K562 (cell line): ENCODE measurements at regions not wholly inside any gene's neighbourhood (a gene's known extent, or its start where the extent isn't known, plus 50 kb on each side); places are given as distances from the start of the nearest gene placed in this dataset.
"Not testable (repeated sequence)": the region's sequence is repeated elsewhere in the genome, so short reads cannot be mapped to it uniquely, and the experiment has no call there.

Source experiments
- ATAC-seq: fragments of 200-7000 bp; cut with Tn5 transposase; 3 replicates; pipeline ENCODE4 v1.9.1; 2020; ENCODE audit warnings: moderate library complexity
- BruUV-seq: library from RNA; stranded (reverse); fragments of 400-500 nt; replicated peaks from 2 replicates; lab custom pipeline; 2021; lab: Mats Ljungman, UMichigan
- CTCF ChIA-PET: fragments of 300-600 bp; formaldehyde crosslinking; extraction: SDS; loops from one replicate; lab custom pipeline; 2021; ENCODE audit warnings: low intra/inter-chr PET ratio; lab: Yijun Ruan, JAX
- POLR2A ChIA-PET: fragments of 300-600, 350-650 bp; sonication (Branson Sonifier 250); formaldehyde crosslinking; extraction: SDS; loops from one replicate; lab custom pipeline; 2021; ENCODE audit warnings: antibody characterized with exemption, inconsistent platforms; lab: Yijun Ruan, JAX
- DNase-seq, 4 experiments: peaks; one replicate each; pipeline versions ENCODE4 v3.0.0 to v3.0.0-alpha.2; 2011 to 2018; ENCODE audit warnings: low spot score in 3 of 4, mixed read lengths in 3 of 4; ENCODE audit errors: extremely low read depth in 1 of 4
- FAIRE-seq: peaks from 2 replicates; lab custom pipeline; 2011; peaks lifted over from hg19 to GRCh38; lab: Jason Lieb, UNC
- H2AFZ ChIP-seq: 2 replicates; pipeline ENCODE4 v1.6.0; 2011; ENCODE audit warnings: low read depth, low read length, control low read depth, inconsistent platforms
- H3K27ac ChIP-seq: fragments of 200-600 bp; 3 replicates; pipeline ENCODE4 v1.8.0; 2011; ENCODE audit warnings: low read depth, mild to moderate bottlenecking, control low read depth, inconsistent platforms, low read length, moderate library complexity, mixed read lengths; ENCODE audit errors: extremely low read depth
- H3K27me3 ChIP-seq, 2 experiments: fragments of 300-600 bp in 1 of 2; 2 replicates in 1 of 2; 3 replicates in 1 of 2; pipeline versions ENCODE4 v1.6.0 to v1.8.0; 2011; ENCODE audit warnings: inconsistent platforms in 2 of 2, low read length in 2 of 2, mild to moderate bottlenecking in 1 of 2, mixed read lengths in 1 of 2, moderate library complexity in 1 of 2; ENCODE audit not compliant: control insufficient read depth in 2 of 2, insufficient read depth in 2 of 2
- H3K36me3 ChIP-seq: fragments of 300-600 bp; 3 replicates; pipeline ENCODE4 v1.8.0; 2011; ENCODE audit warnings: mild to moderate bottlenecking, low read length, inconsistent platforms; ENCODE audit not compliant: control insufficient read depth, insufficient read depth
- H3K4me1 ChIP-seq, 2 experiments: fragments of 200-600 bp in 1 of 2; replicated peaks in 1 of 2; 2 replicates in 1 of 2; 3 replicates in 1 of 2; pipeline versions ENCODE4 v1.5.1 to v1.8.0; 2011; ENCODE audit warnings: inconsistent platforms in 2 of 2, low read length in 2 of 2, mild to moderate bottlenecking in 1 of 2, mixed read lengths in 1 of 2, moderate library complexity in 1 of 2; ENCODE audit not compliant: control insufficient read depth in 2 of 2, insufficient read depth in 2 of 2
- H3K4me2 ChIP-seq: 2 replicates; pipeline ENCODE4 v1.6.1; 2011; ENCODE audit warnings: low read length, control low read depth, inconsistent platforms, mixed read lengths; ENCODE audit not compliant: insufficient read depth
- H3K4me3 ChIP-seq: fragments of 200-600 bp; sonication (generic), shearing (Covaris generic); 2 replicates; pipeline ENCODE4 v1.5.1; 2016; ENCODE audit warnings: control low read depth, inconsistent platforms
- H3K79me2 ChIP-seq: fragments of 200-600 bp; 3 replicates; pipeline ENCODE4 v1.8.0; 2011; ENCODE audit warnings: low read length, inconsistent platforms; ENCODE audit not compliant: control insufficient read depth, insufficient read depth
- H3K9ac ChIP-seq, 2 experiments: 2 replicates each; pipeline versions ENCODE4 v1.6.0 to v1.6.1; 2011; ENCODE audit warnings: low read depth in 2 of 2, low read length in 2 of 2, control low read depth in 1 of 2, inconsistent platforms in 1 of 2, mild to moderate bottlenecking in 1 of 2, mixed read lengths in 1 of 2; ENCODE audit not compliant: insufficient read depth in 1 of 2
- H3K9me1 ChIP-seq: one replicate; pipeline ENCODE4 v1.6.0; 2011; ENCODE audit warnings: inconsistent platforms, mild to moderate bottlenecking, low read length, moderate library complexity; ENCODE audit not compliant: control insufficient read depth, insufficient read depth
- H3K9me3 ChIP-seq: replicated peaks from 2 replicates; pipeline ENCODE4 v1.5.1; 2011; ENCODE audit warnings: low read depth, low read length, inconsistent platforms; ENCODE audit not compliant: control insufficient read depth, insufficient read depth
- H4K20me1 ChIP-seq: replicated peaks from 2 replicates; pipeline ENCODE4 v1.6.1; 2011; ENCODE audit warnings: low read length, inconsistent platforms, mixed read lengths; ENCODE audit not compliant: control insufficient read depth, insufficient read depth
- CC2D1A ChIP-seq: fragments of 450-650 bp; IDR thresholded peaks from 2 replicates; pipeline ENCODE4 v1.6.1; 2017; ENCODE audit warnings: mild to moderate bottlenecking
- KAT8 ChIP-seq: fragments of 450-650 bp; IDR thresholded peaks from 2 replicates; pipeline ENCODE4 v1.6.1; 2016; ENCODE audit warnings: low read depth, mild to moderate bottlenecking
- RAD21 ChIP-seq, 2 experiments: fragments of 250-450 bp in 1 of 2; fragments of 450-650 bp in 1 of 2; sonication (Bioruptor Pico) in 1 of 2; formaldehyde crosslinking in 1 of 2; IDR thresholded peaks in 1 of 2; conservative IDR thresholded peaks in 1 of 2; 2 replicates each; pipeline versions ENCODE4 v1.4.0 to v1.8.0; 2020 to 2022; ENCODE audit warnings: mild to moderate bottlenecking in 2 of 2, moderate library complexity in 1 of 2
- RBBP5 ChIP-seq: fragments of 200-600 bp; sonication (generic); IDR thresholded peaks from 2 replicates; pipeline ENCODE4 v1.6.1; 2012; ENCODE audit warnings: borderline replicate concordance, mild to moderate bottlenecking, low read length, control low read depth, inconsistent platforms; ENCODE audit not compliant: insufficient read depth, poor library complexity, severe bottlenecking
- SMARCC2 ChIP-seq: fragments of 450-650 bp; IDR thresholded peaks from 2 replicates; pipeline ENCODE4 v1.6.1; 2017; ENCODE audit warnings: antibody characterized with exemption, moderate library complexity, mild to moderate bottlenecking, low read depth
- WGBS: fragments of 100-300 bp; shearing (Covaris generic); methylation state at CpG from one replicate; pipeline ENCODE4 v1.1.6; 2016; ENCODE audit warnings: low coverage, mixed read lengths; ENCODE audit not compliant: insufficient coverage; ENCODE audit errors: missing lambda C conversion rate; 5-methylcytosine and 5-hydroxymethylcytosine counted together
- in situ Hi-C: fragments of 300-500 bp; cut with MboI; formaldehyde crosslinking; loops from 4 replicates; pipeline ENCODE4 v1.15.0; 2018; ENCODE audit warnings: inconsistent platforms, mixed read lengths
- intact Hi-C: fragments of 100-400 bp; cut with micrococcal nuclease; formaldehyde crosslinking; loops from 2 replicates; pipeline ENCODE4 v1.14.2; 2022
- TF ChIP-seq, protein P1 (sequence below): fragments of 250-450 bp; sonication (Bioruptor Pico); IDR thresholded peaks from 2 replicates; pipeline ENCODE4 v1.4.0; 2020

- TF ChIP-seq SMARCC2 = no peak
Measured at GRCh38 chr12:59429766-59430165, 166.1 kb upstream of the SLC16A7 start (continued).

DNA sequence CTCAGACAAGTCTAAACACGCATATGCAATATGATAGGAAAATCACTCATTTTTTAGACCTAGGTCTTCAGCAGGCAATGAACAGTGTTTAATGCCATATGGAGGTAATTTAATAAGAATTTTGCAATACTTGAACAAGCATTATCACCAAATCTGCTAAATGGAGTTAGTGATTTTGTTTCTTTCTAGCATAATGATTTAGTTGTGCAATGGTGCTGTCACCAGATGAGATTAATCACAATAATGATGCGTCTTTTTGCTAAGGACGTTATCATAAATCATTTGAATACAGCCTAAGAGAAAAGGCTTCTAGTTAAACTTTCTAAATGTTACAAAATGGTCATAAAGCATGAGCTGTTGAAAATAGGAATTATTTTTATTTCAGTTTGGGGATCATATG lies 170.0 kb upstream of the SLC16A7 start:
- POLR2A ChIA-PET = no interaction called here
- H3K79me2 ChIP-seq = no peaks in the 10 kb centered on the region
- DNase-seq (no peak), FAIRE-seq (no peak), ATAC-seq (no peak)
- H3K4me3 ChIP-seq = no peak overlapping the region
- BruUV-seq = no TSS peak
- H3K9ac ChIP-seq = no peak overlapping the region
- H4K20me1 ChIP-seq = no peaks in the 10 kb centered on the region
- no peak overlapping the region for H2AFZ ChIP-seq
- intact Hi-C loops (no loop called here), in situ Hi-C loops (no loop called here)
- TF ChIP-seq, protein P1, sequence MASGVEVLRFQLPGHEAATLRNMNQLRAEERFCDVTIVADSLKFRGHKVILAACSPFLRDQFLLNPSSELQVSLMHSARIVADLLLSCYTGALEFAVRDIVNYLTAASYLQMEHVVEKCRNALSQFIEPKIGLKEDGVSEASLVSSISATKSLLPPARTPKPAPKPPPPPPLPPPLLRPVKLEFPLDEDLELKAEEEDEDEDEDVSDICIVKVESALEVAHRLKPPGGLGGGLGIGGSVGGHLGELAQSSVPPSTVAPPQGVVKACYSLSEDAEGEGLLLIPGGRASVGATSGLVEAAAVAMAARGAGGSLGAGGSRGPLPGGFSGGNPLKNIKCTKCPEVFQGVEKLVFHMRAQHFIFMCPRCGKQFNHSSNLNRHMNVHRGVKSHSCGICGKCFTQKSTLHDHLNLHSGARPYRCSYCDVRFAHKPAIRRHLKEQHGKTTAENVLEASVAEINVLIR (CRISPR knock-in tag) = no peak
- TF ChIP-seq RBBP5 = no peak
- no peak for TF ChIP-seq KAT8
- TF ChIP-seq RAD21 (CRISPR knock-in tag; conservative IDR thresholded peaks at IDR 0.05 in 1 of 2, IDR thresholded peaks at IDR 0.05 in 1 of 2) = no peak
- no peak for TF ChIP-seq CC2D1A
- no peaks in the 10 kb centered on the region; the same call in 1 of the 2 replicates for H3K9me3 ChIP-seq
- H3K4me1 ChIP-seq = no peaks in the 10 kb centered on the region
- 0% methylated on average over 3 of the region's 3 CpGs for WGBS
- no peaks in the 10 kb centered on the region for H3K36me3 ChIP-seq
- H3K27ac ChIP-seq = no peak overlapping the region
- H3K27me3 ChIP-seq = no peaks in the 10 kb centered on the region
- H3K9me1 ChIP-seq = no peaks in the 10 kb centered on the region
- H3K4me2 ChIP-seq = no peak overlapping the region
- CTCF ChIA-PET = no interaction called here

GRCh38 chr12:59424666-59425065 lies 171.2 kb upstream of the SLC16A7 start:
- in situ Hi-C loops, CTCF ChIA-PET: not testable (repeated sequence)

More at GRCh38 chr12:59424666-59425065, 171.2 kb upstream of the SLC16A7 start:
- H3K79me2 ChIP-seq, H3K9me1 ChIP-seq, H3K4me2 ChIP-seq, H4K20me1 ChIP-seq, DNase-seq, BruUV-seq, H3K36me3 ChIP-seq, POLR2A ChIA-PET, H3K27me3 ChIP-seq, ATAC-seq, H3K4me1 ChIP-seq, H3K27ac ChIP-seq, intact Hi-C loops, H3K9ac ChIP-seq, FAIRE-seq, H2AFZ ChIP-seq, H3K4me3 ChIP-seq, H3K9me3 ChIP-seq: not testable (repeated sequence)
- 5% methylated on average over 3 of the region's 3 CpGs for WGBS
